ENCODE measurements at regions not wholly inside any gene's neighbourhood (a gene's known extent, or its start where the extent isn't known, plus 50 kb on each side); places are given as distances from the start of the nearest gene placed in this dataset.

- TF ChIP-seq OSR1 (CRISPR knock-in tag; IDR thresholded peaks at IDR 0.05) (no peak), PATZ1 (CRISPR knock-in tag; IDR thresholded peaks at IDR 0.05; ENCODE audit: borderline replicate concordance) (no peak), BACH2 (CRISPR knock-in tag; IDR thresholded peaks at IDR 0.05; ENCODE audit: borderline replicate concordance) (no peak), TSHZ2 (CRISPR knock-in tag; IDR thresholded peaks at IDR 0.05) (no peak)
These were observed 80.3 kb upstream of the NOCT start for GRCh38 chr4:138935135-138935807.

All from SK-N-SH treated with all-trans-retinoic acid at 6 μM for 48 hours (cell line).